OCI-LY7 (cell line): ENCODE measurements at regions not wholly inside any gene's neighbourhood (a gene's known extent, or its start where the extent isn't known, plus 50 kb on each side); places are given as distances from the start of the nearest gene placed in this dataset.

ENCODE experiments used
- CTCF ChIP-seq: fragments of 200-600 bp; sonication (generic); conservative IDR thresholded peaks from 2 replicates; pipeline ENCODE4 v1.5.1; 2014; ENCODE audit warnings: mild to moderate bottlenecking, antibody characterized with exemption, low read length, moderate library complexity, mixed read lengths
- EZH2phosphoT487 ChIP-seq: fragments of 200-600 bp; sonication (generic); IDR thresholded peaks from 2 replicates; pipeline ENCODE4 v1.6.1; 2018; ENCODE audit warnings: low read depth, borderline replicate concordance, mild to moderate bottlenecking, mixed run types, antibody characterized with exemption, low read length, moderate library complexity, mixed read lengths

DNA sequence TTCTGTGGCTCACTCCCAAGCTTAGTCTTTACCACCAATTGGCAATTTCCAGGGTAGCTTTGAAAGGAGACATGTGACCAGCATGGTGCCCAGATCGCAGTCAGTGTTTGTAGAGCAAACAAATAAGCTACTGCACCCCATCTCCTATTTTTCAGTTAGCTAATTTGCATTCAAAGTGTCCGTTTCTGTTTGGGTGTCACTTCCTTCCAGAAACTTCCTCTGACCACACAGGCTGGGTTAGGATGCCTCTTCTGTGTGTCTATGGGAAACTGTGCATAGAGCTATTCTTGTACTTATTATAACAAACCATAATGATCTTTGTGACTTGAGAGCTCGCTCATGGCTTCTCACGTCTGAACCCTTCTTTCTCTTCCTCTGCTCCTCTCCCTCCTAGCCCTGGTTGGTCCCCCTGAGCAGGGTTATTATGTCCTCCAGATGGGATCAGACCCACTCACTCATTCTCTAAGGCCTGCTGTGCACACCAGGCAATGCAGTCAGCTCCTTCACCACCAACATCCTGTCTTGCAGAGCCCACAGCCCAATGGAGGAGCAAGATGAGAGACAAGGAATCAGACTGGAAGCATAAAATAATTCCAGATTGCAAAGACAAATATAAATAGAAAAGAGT lies 101.2 kb upstream of the ALK start:
- no peak for TF ChIP-seq CTCF
- TF ChIP-seq EZH2phosphoT487 = no peak
